ENCODE measurements at regions not wholly inside any gene's neighbourhood (a gene's known extent, or its start where the extent isn't known, plus 50 kb on each side); places are given as distances from the start of the nearest gene placed in this dataset.

DNA sequence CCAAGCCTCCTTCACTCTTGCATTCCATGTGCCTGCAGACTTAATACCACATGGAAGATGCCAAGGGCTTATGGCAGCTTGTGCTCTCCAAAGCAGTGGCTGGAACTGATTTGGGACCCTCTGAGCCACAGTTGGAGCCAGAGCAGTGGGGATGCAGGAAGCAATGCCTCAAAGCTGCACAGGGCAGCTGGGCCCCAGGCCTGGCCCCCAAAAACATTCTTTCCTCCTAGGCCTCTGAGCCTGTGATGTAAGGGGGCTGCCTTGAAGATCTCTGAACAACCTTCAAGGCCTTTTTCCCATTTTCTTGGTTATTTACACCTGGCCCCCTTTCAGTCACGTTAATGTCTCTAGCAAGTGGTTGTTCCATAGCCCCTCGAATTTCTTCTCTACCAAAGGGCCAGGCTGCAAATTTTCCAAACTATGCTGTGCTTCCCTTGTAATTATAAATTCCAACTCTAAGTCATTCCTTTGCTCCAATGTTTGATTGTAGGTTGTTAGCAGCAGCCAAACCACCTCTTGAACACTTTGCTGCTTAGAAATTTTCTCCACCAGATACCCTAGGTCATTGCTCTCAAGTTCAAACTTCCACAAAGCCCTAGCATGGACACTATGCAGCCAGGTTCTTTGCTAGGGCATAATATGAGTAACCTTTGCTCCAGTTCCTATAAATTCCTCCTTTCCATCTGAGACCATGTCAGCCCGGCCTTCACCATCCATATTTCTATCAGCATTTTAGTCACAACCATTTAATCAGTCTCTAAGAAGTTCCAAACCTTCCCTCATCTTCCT lies 245.0 kb upstream of the RBBP8 start:
- TF ChIP-seq, protein P1, sequence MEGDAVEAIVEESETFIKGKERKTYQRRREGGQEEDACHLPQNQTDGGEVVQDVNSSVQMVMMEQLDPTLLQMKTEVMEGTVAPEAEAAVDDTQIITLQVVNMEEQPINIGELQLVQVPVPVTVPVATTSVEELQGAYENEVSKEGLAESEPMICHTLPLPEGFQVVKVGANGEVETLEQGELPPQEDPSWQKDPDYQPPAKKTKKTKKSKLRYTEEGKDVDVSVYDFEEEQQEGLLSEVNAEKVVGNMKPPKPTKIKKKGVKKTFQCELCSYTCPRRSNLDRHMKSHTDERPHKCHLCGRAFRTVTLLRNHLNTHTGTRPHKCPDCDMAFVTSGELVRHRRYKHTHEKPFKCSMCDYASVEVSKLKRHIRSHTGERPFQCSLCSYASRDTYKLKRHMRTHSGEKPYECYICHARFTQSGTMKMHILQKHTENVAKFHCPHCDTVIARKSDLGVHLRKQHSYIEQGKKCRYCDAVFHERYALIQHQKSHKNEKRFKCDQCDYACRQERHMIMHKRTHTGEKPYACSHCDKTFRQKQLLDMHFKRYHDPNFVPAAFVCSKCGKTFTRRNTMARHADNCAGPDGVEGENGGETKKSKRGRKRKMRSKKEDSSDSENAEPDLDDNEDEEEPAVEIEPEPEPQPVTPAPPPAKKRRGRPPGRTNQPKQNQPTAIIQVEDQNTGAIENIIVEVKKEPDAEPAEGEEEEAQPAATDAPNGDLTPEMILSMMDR (IDR thresholded peaks at IDR 0.05): no peak
- TF ChIP-seq POLR2A (IDR thresholded peaks at IDR 0.05): no peak

All from body of pancreas (tissue), 4 donors.